ENCODE measurements at regions not wholly inside any gene's neighbourhood (a gene's known extent, or its start where the extent isn't known, plus 50 kb on each side); places are given as distances from the start of the nearest gene placed in this dataset.
"Not testable (repeated sequence)": the region's sequence is repeated elsewhere in the genome, so short reads cannot be mapped to it uniquely, and the experiment has no call there.

DNA sequence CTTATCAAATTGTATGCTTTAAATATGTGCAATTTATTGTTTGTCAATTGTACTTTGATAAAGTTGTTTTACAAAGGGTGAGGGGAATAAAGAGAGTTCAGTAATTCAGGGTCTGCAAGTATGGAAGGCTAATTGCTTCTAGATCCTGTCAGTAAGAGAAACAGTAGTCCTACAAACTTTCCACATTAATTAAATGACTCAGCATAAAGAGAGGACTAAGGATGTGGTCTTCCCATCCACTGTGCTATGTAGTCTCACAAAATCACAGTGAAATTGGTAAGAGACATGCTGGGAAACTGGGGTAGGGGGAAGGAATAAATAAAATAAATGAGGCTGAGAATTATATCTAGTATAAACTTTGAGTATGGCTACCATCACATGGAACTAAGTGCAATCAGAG is 130.2 kb upstream of the PKP2 start:
- no peak for DNase-seq (ENCODE audit: low read depth)

DNA sequence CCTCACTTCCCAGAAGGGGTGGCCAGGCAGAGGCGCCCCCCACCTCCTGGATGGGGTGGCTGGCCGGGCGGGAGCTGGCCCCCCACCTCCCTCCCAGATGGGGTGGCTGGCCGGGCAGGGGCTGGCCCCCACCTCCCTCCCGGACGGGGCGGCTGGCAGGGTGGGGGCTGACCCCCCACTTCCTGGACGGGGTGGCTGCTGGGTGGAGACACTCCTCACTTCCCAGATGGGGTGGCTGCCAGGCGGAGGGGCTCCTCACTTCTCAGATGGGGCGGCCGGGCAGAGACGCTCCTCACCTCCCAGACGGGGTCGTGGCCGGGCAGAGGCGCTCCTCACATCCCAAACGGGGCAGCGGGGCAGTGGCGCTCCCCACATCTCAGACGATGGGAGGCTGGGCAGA is 126.1 kb upstream of the PKP2 start:
- not testable (repeated sequence) for DNase-seq (ENCODE audit: low read depth)

DNA sequence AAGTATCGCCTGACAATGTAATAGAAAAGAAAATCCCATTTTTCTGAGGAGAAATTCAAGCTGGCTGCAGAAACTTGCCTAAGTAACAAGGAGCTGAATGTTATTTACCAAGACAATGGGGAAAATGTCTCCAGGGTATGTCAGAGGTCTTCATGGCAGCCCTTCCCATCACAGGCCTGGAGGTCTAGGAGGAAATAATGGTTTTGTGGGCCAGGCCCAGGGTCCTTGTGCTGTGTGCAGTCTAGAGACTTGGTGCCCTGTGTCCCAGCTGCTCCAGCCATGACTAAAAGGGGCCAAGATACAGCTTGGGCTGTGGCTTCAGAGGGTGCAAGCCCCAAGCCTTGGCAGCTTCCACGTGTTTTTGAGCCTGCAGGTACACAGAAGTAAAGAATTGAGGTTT is 120.5 kb upstream of the PKP2 start:
- not testable (repeated sequence) for DNase-seq (ENCODE audit: low read depth)

DNA sequence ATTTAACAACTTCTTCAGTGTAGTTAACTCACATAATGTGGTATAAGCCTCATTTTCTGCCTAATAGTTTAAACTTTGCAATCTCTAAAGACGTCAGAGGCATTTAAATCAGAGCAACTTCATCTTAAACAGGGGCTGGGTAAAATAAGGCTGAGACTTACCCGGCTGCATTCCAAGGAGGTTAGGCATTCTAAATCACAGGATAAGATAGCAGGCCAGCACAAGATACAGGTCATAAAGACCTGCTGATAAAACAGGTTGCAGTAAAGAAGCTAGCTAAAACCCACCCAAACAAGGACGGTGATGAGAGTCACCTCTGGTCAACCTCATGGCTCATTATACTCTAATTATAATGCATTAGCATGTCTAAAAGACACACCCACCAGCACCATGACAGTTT is 115.6 kb upstream of the PKP2 start:
- DNase-seq (ENCODE audit: low read depth) = no peak

DNA sequence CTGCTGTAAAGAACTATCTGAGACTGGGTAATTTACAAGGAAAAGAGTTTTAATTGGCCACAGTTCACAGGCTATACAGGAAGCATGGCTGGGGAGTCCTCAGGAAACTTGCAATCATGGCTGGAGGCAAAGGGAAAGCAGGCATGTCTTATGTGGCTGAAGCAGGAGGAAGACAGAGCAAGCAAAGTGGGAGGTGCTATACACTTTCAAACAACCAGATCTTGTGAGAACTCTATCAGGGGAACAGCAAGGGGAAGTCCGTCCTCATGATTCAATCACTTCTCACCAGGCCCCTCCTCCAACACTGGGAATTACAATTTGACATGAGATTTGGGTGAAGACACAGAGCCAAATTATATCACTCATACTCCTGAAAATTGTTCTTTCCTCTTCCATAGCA is 109.5 kb upstream of the PKP2 start:
- DNase-seq (ENCODE audit: low read depth) = no peak

DNA sequence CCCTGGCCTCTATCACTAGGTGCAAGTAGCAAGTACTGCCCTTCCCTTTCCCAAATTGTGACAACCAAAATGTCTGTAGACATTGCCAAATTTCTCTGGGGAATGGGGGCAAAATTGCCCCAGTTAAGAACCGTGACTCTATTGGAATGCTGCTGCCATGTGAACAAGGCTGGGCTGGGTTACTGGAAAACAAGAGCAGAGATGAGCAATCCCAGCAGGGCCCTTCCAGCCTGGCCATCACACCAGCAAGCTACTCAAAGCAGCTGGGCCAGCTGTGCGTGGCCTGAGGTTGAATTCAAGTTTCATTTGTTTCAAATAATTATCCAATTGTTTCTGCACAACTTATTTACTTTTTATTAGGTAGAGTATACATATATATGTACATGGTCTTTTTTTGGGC is 103.4 kb upstream of the PKP2 start:
- DNase-seq (ENCODE audit: low read depth) = no peak

DNA sequence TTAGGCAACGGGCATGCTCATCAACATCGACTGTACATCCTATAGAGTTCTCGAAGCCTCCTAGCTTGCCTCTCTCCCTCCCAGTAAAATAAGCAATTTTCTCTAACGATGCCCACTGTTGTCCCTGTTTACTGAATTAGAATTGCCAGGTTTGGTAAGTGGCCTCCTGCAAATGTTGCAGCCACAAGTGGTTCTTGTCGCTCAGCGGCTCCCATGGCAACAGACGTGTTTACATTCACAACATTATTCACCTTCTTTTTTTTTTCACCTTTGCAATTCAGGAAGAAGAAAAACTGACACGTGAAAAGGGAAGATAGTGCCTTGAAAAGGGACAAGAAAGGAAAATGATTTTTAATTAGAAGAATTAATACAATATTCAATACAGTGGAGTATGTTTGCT is 100.9 kb upstream of the PKP2 start:
- no peak for DNase-seq (ENCODE audit: low read depth)

DNA sequence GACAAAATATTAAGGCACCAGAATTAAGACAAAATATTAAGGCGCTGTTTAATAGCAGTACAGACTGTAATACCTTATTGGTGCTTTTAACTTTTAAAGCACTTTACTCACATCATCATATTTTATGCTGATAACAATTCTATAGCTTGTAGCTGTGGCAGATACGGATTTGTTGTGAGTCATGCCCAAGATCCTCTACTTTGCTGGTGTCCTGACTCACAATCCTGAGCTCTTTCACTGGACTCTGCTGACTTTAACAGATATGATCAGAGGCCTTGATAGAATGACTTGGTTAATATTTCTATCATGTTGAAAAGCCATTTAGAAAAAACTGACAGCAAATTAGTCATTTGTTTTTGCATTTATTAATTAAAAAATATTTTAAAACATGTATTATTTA is 99.0 kb upstream of the PKP2 start:
- peak; percentile 33 for DNase-seq (ENCODE audit: low read depth)

DNA sequence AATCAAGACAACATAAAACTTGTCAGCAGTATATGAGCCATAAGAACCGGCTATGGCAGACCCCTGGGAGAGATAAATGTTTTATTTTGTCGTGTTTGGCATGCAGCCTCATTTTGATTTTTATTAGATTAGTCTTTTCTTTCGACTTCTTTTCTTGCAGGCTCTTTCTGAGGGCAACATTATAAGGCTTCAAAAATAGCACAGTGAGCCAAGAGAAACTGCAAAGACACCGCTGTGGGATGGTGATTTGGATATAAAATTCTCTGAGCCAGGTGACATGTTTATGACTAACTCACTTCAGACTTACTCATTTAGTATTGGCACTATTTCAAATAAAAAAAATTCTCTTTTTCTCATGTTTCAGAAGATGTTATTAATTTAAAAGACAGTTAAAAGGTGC is 96.8 kb upstream of the PKP2 start:
- no peak for DNase-seq (ENCODE audit: low read depth)

DNA sequence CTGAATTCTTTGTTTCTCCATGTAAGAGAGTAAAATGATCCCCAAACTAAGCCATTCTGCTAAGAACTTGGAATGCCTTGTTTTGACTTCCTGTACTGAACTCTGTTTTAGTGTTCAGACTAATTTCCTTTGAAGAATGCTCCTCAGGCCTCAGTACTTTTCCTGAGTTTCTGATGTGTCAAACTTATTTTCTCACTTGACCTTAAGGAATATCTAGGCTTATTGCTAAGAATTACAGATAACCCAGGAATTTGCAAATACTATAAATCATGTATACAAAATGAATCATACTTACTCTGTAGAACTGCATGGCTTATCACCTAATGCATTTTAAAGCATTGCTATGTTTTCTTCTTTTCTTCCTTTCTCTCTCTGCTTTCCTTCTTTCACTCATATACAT is 93.1 kb upstream of the PKP2 start:
- no peak for DNase-seq (ENCODE audit: low read depth)

DNA sequence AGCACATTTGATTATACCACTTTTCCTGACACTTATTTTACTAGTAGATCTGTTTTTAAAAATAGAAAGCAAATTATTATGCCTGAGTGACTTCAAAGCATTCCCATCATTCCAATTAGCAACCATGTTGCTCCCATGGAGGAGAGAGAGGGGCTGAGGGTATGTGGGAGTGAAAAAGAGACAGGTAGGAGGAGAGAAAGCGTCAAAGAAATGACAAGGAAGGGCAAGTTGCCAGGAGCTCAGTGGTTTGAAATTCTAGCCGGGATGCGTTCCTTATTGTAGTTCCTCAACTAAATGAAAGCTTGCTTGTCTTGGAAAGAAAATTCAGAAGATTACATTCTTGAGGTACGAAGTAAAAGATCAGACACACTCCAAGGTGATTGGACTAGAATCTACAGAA is 92.4 kb upstream of the PKP2 start:
- DNase-seq (ENCODE audit: low read depth) = no peak

DNA sequence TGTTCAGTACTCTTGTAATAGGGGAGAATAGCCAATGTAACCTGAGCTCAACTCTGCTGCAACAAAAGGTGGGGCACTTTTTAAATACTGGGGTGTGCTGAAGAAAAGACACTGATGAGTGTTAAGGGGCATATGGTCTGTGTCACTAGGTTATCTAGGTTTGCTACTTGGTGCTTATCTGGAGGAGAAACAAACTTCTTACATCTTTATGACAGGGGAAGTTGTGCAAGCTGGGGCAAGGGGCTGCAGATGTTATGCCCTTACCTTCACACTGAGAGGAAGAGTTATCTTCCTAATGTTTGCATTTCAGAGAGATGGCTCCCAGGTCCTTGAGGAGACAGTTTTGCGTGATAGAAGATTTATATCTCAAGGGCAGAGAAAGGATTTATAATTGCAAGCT is 90.9 kb upstream of the PKP2 start:
- DNase-seq (ENCODE audit: low read depth) = no peak

DNA sequence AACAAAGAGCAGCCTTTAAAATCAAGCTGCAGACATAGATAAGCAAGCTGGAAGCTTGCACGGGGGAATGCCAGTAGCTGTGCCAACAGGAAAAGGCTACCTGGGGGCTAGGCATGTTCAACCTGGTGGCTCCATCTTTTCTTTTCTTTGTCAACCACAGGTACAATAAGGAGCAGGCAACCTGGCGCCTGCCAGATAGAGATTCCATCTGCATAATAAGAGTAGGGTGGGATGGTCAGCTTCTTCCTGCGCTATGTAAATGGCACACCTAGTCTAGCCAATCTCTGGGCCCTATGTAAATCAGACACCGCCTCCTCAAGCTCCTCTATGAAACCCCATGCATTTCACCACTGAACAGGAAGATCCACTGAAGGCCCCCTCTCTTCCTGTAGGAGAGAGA is 87.4 kb upstream of the PKP2 start:
- no peak for DNase-seq (ENCODE audit: low read depth)

DNA sequence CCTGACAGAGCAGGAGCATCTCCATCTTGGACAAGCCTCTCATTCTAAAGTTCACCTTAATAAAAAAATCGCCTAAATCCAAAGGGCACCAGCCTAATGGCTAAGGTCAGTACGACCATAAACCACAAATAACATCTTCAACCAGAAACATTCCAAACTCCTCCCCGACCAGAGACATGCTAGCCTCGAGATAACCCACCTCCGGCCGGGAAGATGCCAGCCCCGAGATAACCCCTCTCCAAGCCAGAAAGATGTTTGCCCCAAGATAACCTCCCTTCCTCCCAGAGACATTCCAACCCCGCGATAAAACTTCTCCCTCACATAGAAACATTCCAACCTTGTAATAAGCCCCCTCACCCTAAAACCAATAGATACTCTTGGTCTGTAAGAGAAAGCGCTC is 86.8 kb upstream of the PKP2 start:
- DNase-seq (ENCODE audit: low read depth) = no peak

DNA sequence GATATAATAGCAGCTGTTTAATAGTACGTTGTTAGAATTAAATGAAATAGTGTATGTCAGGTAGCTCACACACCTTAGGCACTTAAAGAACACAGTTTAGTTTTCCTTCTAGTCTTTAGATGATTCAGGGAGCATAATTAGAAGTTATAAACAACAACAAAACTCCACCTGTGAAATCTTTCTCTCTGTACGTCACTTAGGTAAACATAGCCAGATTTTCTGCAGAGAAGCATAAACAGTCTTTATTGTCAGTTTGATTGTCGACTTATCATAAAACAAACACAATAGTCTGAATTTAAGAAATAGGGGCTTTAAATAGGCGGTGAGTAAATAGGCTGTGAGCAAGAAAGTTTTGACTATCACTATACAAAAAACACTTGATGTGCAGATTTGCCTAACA is 84.6 kb upstream of the PKP2 start:
- no peak for DNase-seq (ENCODE audit: low read depth)

DNA sequence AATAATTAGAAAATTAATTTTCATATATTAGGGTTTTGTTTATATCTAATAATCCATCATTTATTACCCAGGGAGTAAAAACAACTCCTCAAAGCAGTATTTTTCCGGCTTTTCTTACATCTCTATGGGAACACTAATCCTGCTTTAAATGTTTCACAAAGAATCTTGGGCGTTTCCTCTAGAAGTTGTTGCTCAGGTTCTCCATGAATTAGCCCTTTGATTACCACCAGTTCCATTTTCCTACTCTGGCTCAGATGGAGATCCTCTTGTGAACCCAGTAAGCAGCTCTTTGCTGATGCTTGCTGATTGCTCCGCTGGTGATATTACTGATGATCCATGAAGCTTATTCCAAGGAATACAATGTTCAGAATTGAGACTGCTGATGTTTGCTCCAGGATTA is 78.5 kb upstream of the PKP2 start:
- DNase-seq (ENCODE audit: low read depth) = no peak

DNA sequence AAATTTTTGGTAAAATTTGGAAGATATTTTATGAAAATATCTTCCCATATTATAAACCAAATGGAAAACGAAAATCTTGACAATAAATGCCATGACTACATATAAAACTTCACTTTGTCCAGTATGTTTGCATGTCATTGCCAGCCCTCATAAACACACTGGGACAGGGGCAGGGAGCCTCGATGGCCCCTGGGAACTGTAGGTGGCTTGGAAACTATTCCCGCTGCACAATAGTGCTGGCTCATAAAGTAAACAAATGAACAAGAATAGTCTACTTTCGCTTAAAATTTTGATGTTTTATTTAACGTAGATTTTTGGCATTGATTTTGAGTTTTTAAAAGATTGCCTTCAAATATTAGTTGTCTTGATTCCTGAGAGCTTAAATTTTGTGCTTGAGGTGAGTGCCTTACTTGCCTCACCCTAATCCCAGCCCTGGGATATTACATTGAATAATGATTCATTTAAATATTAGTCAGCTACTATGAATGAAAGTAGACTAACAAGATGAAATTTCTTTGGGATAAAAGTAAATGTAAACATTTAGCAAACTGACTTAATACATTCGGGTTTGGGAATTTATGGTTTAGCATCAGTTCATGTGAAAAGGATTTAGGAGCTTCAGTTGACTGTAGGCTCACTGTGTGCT is 74.0 kb upstream of the PKP2 start:
- DNase-seq (ENCODE audit: low read depth) = no peak

DNA sequence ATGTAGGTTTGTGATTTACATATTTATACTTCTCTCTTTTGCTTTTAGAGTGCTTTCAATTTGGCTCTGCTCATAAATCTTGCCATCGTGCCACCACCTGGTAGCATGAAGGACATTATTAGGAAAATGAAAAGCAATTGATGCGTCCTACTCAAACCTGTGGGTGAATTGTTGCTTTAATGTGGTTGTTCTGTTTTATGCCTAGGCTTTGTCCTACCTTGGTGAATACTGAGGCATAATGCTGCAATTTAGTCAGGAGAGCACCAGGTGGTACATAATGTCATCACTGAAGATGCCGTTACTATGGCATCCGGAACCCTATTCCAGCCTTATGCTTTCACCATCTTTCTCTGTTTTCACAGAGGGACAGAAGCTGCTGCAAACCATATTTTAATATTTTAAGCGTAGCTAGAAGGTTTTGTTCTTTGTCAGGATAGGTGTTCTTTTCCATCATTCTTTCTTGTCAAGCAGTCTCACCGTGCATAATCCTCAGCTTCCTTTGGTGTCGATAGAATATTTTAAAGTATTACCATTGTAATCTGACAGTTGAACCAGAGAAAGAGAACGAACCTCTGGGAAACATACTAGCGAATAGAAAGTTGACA is 68.5 kb upstream of the PKP2 start:
- DNase-seq (ENCODE audit: low read depth) = no peak

DNA sequence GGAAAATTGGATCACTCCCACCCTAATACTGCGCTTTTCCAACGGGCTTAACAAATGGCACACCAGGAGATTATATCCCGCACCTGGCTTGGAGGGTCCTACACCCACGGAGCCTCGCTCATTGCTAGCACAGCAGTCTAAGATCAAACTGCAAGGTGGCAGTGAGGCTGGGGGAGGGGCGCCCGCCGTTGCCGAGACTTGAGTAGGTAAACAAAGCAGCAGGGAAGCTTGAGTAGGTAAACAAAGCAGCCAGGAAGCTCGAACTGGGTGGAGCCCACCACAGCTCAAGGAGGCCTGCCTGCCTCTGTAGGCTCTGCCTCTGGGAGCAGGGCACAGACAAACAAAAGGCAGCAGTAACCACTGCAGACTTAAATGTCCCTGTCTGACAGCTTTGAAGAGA is 59.8 kb upstream of the PKP2 start:
- not testable (repeated sequence) for DNase-seq (ENCODE audit: low read depth)

DNA sequence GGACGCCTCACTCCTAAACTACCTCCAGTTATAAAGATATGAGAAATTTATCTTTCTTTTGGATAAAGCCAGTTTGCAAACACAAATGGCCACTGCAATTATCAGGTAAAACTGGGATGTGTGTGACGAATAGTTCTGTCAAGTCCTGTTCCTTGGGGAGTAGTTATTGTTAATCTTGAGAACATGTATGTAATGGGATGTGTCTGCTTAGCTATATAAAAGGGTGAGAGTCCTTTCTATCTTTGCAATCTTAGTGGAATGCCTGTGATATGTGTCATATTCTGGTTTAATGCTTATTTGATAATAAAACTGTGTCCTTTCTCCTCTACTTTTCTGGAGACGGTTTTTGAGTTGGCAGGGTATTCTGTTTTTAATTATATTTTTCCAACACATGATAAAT is 56.1 kb upstream of the PKP2 start:
- no peak for DNase-seq (ENCODE audit: low read depth)

DNA sequence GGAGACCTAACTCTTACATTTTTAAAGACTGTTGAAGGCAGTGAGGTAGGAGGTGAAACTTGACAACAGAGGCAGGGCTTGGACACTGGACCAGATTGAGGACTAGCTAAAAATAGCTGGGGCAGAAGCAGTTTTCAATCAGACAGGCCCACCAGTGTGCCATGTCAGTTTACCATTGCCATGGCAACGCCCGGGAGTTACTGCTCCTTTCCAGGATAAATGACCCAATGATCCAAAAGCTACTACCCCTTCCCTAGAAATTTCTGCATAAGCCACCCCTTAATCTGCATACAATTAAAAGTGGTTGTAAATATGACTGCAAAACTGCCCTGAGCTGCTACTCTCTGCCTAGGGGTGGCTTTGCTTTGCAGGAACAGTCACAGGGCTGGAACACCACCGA is 53.2 kb upstream of the PKP2 start:
- no peak for DNase-seq (ENCODE audit: low read depth)

DNA sequence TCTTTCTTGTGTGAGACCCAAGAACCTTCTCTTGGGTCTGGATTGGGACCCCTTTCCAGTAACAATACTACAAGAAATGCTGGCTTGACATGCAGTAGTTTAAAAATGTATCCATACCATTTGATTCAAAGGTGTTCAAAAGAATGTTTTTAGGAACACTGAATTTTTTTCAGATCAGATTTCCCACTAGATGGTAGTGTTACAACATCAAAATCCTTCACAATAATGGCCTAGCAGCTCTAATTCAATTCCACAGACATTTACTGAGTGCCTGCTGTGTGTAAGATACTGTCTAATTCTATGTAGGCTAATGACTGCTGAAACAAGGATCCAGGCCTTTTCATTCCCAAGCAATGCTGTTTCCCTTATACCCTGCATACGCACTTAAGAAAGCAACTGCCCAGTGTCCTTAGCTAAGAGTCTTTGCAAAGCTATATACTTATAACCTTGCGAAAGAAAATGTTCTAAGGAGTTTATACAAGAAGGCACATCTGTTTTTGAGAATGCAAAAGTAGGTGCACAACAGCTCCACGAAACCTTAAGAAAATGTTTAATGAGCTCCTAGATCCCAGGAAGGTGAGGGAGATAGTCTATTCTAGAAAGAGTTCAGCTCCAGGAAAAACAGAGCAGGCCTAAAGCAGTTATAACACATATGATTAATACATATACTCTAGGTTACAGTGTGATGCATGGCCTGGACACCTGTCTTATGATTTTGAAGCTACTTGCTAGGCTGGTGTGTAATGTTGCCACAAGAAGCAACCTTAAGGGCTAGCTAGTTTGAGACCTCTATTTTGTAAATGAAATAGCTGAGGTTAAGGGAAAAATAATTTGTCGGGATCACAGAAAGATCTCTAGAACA is 50.9 kb upstream of the PKP2 start:
- no peak for DNase-seq (ENCODE audit: low read depth)

DNA sequence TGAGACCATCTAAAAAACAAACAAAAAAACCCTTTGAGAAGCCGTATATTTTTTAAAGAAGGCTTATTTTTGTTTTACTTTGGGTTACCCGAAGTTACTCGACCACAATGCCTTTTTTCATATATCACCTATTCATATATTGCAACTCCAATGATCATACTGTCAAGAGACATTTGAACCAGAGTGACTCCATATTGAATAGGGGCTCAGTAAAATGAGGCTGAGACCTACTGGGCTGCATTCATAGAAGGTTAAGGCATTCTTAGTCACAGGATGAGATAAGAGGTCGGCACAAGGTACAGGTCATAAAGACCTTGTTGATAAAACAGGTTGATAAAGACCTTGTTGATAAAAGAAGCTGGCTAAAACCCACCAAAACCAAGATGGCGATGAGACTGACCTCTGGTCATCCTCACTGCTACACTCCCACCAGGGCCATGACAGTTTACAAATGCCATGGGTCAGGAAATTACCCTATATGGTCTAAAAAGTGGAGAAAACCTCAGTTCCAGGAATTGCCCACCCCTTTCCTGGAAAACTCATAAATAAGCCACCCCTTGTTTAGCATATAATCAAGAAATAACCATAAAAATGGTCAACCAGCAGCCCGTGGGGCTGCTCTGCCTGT is 50.0 kb upstream of the PKP2 start:
- DNase-seq (ENCODE audit: low read depth) = no peak

Measured in HS-27A (cell line).